AG04450 (cell line): ENCODE measurements at regions not wholly inside any gene's neighbourhood (a gene's known extent, or its start where the extent isn't known, plus 50 kb on each side); places are given as distances from the start of the nearest gene placed in this dataset.

Experiments
- CTCF ChIA-PET: fragments of 300-600, 350-600 bp; formaldehyde crosslinking; extraction: SDS; loops from one replicate; lab custom pipeline; 2022; ENCODE audit warnings: antibody characterized with exemption, inconsistent platforms; lab: Charles Lee
- POLR2A ChIA-PET: fragments of 350-600 bp; formaldehyde crosslinking; extraction: SDS; loops from one replicate; lab custom pipeline; 2021; ENCODE audit warnings: antibody characterized with exemption, inconsistent platforms; lab: Yijun Ruan, JAX
- DNase-seq: peaks from one replicate; pipeline ENCODE4 v3.0.0-alpha.2; 2011; ENCODE audit warnings: low read depth, low spot score
- H3K27ac ChIP-seq: one replicate; pipeline ENCODE4 v1.5.1; 2012; ENCODE audit warnings: low read depth, low read length, control low read depth
- H3K27me3 ChIP-seq: one replicate; pipeline ENCODE4 v1.6.0; 2012; ENCODE audit warnings: low read length; ENCODE audit not compliant: control insufficient read depth, insufficient read depth
- H3K4me3 ChIP-seq: 2 replicates; pipeline ENCODE4 v1.5.1; 2011; ENCODE audit warnings: mild to moderate bottlenecking, low read depth, low read length, control low read depth
- H3K9me3 ChIP-seq: 2 replicates; pipeline ENCODE4 v1.5.1; 2012; ENCODE audit warnings: low read length; ENCODE audit not compliant: control insufficient read depth, insufficient read depth
- TF ChIP-seq, protein P1 (sequence below): IDR thresholded peaks from 2 replicates; pipeline ENCODE4 v1.5.1; 2011; ENCODE audit warnings: low read depth, low read length, control low read depth, inconsistent platforms

DNA sequence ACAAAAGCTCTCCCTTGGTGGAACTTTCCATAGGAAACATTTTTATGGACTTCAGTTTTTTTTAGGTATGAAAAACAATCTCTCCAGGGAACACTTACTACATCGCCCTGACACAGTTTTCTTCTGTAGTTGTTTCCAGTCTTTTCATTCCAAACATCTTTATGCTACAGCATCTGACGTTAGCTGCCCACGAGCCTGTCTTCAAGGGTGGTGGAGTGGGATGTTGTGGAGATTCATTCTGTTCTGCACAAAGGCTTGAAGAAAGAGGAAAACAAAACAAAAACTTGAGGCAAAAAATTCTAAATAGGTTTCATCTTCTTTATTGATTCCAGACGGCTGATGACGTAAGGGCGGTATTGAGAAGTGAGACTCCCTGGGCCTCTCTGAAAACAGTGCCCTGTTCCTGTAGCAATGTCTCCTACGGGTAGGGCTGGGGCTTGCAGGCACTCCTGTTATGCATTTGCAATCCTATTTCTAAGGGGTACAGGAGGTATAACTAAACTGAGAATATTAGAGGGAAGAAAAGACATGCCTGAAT is 375.0 kb downstream of the RNF144A start:
- DNase-seq, result no peak
- TF ChIP-seq, protein P1, sequence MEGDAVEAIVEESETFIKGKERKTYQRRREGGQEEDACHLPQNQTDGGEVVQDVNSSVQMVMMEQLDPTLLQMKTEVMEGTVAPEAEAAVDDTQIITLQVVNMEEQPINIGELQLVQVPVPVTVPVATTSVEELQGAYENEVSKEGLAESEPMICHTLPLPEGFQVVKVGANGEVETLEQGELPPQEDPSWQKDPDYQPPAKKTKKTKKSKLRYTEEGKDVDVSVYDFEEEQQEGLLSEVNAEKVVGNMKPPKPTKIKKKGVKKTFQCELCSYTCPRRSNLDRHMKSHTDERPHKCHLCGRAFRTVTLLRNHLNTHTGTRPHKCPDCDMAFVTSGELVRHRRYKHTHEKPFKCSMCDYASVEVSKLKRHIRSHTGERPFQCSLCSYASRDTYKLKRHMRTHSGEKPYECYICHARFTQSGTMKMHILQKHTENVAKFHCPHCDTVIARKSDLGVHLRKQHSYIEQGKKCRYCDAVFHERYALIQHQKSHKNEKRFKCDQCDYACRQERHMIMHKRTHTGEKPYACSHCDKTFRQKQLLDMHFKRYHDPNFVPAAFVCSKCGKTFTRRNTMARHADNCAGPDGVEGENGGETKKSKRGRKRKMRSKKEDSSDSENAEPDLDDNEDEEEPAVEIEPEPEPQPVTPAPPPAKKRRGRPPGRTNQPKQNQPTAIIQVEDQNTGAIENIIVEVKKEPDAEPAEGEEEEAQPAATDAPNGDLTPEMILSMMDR, result no peak
- Histone ChIP-seq H3K4me3 (no peak overlapping the region), H3K9me3 (no peaks in the 10 kb centered on the region), H3K27ac (no peak overlapping the region), H3K27me3 (no peaks in the 10 kb centered on the region)
- CTCF ChIA-PET, result no interaction called here
- POLR2A ChIA-PET, result no interaction called here

DNA sequence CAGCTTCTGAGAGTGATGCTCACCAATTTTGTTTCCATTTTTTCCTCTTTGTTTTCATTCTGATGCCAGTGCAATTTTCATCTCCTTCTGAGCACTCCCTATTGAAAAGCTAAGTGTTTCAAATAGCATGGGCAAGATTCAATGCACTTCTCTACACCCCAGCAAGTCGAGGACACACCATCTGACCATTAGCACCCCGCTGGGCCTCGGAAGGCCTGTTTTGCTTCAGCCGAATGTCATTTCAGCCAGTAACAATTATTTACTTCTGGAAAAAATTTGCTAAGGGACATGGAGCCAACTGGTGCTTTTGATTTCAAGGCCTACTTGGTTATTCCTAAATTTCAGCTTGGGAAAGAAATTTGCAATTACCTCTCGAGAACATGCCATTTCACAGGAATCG is 392.4 kb downstream of the RNF144A start:
- no peak for DNase-seq
- CTCF ChIA-PET, result interaction anchor here (0.6 kb wide), 1 partner anchor 1218 kb away, joined by 4 read pairs; no protein-coding TSS in a partner anchor
- H3K4me3 ChIP-seq, result no peak overlapping the region
- H3K27me3 ChIP-seq, result no peaks in the 10 kb centered on the region
- POLR2A ChIA-PET, result no interaction called here
- no peaks in the 10 kb centered on the region for H3K9me3 ChIP-seq
- TF ChIP-seq, protein P1, result no peak
- H3K27ac ChIP-seq, result no peak overlapping the region

DNA sequence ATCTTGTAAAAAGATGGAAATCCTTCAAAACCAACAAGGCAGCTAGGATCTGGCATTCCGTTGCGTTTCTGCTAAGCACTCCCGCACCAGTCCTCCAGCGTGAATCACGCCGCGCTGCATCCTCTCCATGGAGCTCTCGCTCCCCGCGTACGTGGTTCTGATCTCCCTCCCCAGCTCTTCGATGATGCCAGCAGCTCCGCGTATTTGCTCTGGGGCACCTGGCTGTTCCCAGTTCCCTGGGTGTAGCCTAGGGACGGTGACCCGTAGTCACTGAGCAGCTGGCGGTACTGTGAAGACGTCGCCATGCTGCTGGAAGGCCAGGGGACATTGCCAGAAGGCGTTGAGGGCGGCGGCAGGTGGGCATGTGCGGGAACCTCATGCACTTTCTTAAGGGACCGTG is 407.5 kb downstream of the RNF144A start:
- TF ChIP-seq, protein P1, result no peak
- Histone ChIP-seq H3K27ac (no peak overlapping the region), H3K27me3 (no peaks in the 10 kb centered on the region), H3K4me3 (no peak overlapping the region), H3K9me3 (no peaks in the 10 kb centered on the region)
- CTCF ChIA-PET, result no interaction called here
- POLR2A ChIA-PET, result no interaction called here
- DNase-seq, result no peak

DNA sequence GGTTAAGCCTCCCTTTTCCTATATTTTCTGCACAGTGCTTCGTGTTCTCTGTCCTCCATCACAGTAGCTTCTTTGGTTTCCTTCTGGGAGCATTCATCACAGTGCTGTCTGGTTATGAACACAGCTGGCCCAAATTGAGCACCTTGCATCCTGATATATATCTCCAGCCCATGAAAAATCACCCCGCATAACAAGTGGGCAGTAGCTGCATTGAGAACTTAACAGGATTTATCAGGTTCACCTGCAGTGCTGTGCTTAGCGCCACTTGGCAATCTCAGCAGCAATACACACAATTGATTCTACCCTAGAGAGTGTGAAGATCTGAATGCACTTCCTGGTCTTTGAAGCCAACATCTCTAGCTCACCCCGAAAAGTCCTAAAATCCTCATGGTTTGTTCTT is 408.0 kb downstream of the RNF144A start:
- Histone ChIP-seq H3K4me3 (no peak overlapping the region), H3K9me3 (no peaks in the 10 kb centered on the region), H3K27ac (no peak overlapping the region), H3K27me3 (no peaks in the 10 kb centered on the region)
- DNase-seq, result no peak
- TF ChIP-seq, protein P1, result no peak
- ChIA-PET CTCF (no interaction called here), POLR2A (no interaction called here)

DNA sequence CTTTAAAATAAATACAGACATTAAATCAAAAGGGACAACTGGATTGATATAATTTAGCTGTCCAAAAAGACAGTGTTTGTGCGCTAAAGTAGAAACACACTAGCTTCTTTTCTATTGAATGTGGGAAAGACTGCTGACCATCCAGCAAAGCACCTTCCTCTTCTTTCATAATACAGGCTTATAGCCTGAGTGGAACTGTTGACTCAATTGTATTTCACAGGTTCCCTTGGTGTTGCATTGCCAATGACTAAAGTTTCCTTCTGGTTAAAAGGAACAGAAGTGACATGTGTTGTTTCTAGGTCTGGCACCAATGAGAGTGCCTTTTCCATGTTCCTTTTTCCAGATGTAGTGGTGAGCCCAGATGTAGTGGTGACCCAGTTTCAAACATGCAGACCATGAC is 412.3 kb downstream of the RNF144A start:
- TF ChIP-seq, protein P1, result no peak
- no peak for DNase-seq
- ChIA-PET CTCF (no interaction called here), POLR2A (no interaction called here)
- Histone ChIP-seq H3K27me3 (no peaks in the 10 kb centered on the region), H3K9me3 (no peaks in the 10 kb centered on the region), H3K27ac (no peak overlapping the region), H3K4me3 (no peak overlapping the region)
